GM12878 (cell line): ENCODE measurements at regions not wholly inside any gene's neighbourhood (a gene's known extent, or its start where the extent isn't known, plus 50 kb on each side); places are given as distances from the start of the nearest gene placed in this dataset.

ENCODE experiments used
- ATAC-seq: fragments of 200-7000 bp; cut with Tn5 transposase; 3 replicates; pipeline ENCODE4 v1.9.1; 2020; ENCODE audit warnings: mild to moderate bottlenecking, moderate library complexity
- BruUV-seq: library from RNA; stranded (reverse); fragments of 400-500 nt; replicated peaks from 2 replicates; lab custom pipeline; 2021; lab: Mats Ljungman, UMichigan
- CTCF ChIA-PET: fragments of 300-600 bp; sonication (Branson Sonifier 250); formaldehyde crosslinking; extraction: SDS; loops from one replicate; lab custom pipeline; 2021; ENCODE audit warnings: inconsistent platforms; lab: Yijun Ruan, JAX
- POLR2A ChIA-PET: fragments of 350-600 bp; formaldehyde crosslinking; extraction: SDS; loops from one replicate; lab custom pipeline; 2021; ENCODE audit warnings: inconsistent platforms; lab: Charles Lee
- RAD21 ChIA-PET: fragments of 300-600 bp; sonication (Branson Sonifier 250); formaldehyde crosslinking; loops from one replicate; lab custom pipeline; 2023; ENCODE audit warnings: antibody characterized with exemption; ENCODE audit not compliant: unreplicated experiment; lab: Charles Lee
- SMC1A ChIA-PET: fragments of 300-600 bp; sonication (Branson Sonifier 250); formaldehyde crosslinking; loops from one replicate; lab custom pipeline; 2023; ENCODE audit not compliant: unreplicated experiment, uncharacterized antibody; lab: Charles Lee
- DNase-seq: peaks from one replicate; pipeline ENCODE4 v3.0.0-alpha.2; 2011; ENCODE audit warnings: low read depth, low spot score
- FAIRE-seq: peaks from 3 replicates; lab custom pipeline; 2011; peaks lifted over from hg19 to GRCh38; lab: Jason Lieb, UNC
- H2AFZ ChIP-seq: 2 replicates; pipeline ENCODE4 v1.6.0; 2011; ENCODE audit warnings: low read depth, low read length, control low read depth; ENCODE audit not compliant: control insufficient read depth
- H3K27ac ChIP-seq: 2 replicates; pipeline ENCODE4 v1.5.1; 2011; ENCODE audit warnings: control low read depth; ENCODE audit not compliant: control insufficient read depth, insufficient read depth
- H3K27me3 ChIP-seq, 2 experiments: replicated peaks in 1 of 2; 2 replicates each; pipeline versions ENCODE4 v1.6.0 to v1.6.1; 2011; ENCODE audit warnings: low read length in 1 of 2; ENCODE audit not compliant: control insufficient read depth in 2 of 2, insufficient read depth in 2 of 2
- H3K36me3 ChIP-seq, 2 experiments: 2 replicates each; pipeline ENCODE4 v1.5.1; 2011; ENCODE audit warnings: low read length in 1 of 2; ENCODE audit not compliant: control insufficient read depth in 2 of 2, insufficient read depth in 2 of 2
- H3K4me1 ChIP-seq: 2 replicates; pipeline ENCODE4 v1.6.1; 2011; ENCODE audit warnings: mild to moderate bottlenecking, low read length, moderate library complexity, mixed read lengths; ENCODE audit not compliant: control insufficient read depth, insufficient read depth
- H3K4me2 ChIP-seq: 2 replicates; pipeline ENCODE4 v1.6.0; 2011; ENCODE audit warnings: control low read depth; ENCODE audit not compliant: control insufficient read depth, insufficient read depth
- H3K4me3 ChIP-seq: fragments of 200-600 bp; sonication (generic); 2 replicates; pipeline ENCODE4 v1.5.1; 2016
- H3K79me2 ChIP-seq: 2 replicates; pipeline ENCODE4 v1.6.0; 2011; ENCODE audit warnings: low read length; ENCODE audit not compliant: control insufficient read depth, insufficient read depth
- H3K9ac ChIP-seq: 2 replicates; pipeline ENCODE4 v1.8.0; 2011; ENCODE audit warnings: low read length, control low read depth, mixed read lengths; ENCODE audit not compliant: control insufficient read depth, insufficient read depth
- H3K9me3 ChIP-seq: replicated peaks from 3 replicates; pipeline ENCODE4 v1.5.1; 2011; ENCODE audit warnings: mild to moderate bottlenecking, low read length; ENCODE audit not compliant: control insufficient read depth, insufficient read depth
- H4K20me1 ChIP-seq: 2 replicates; pipeline ENCODE4 v1.6.0; 2011; ENCODE audit not compliant: control insufficient read depth, insufficient read depth
- ASH2L ChIP-seq: fragments of 300-600, 200-600 bp; sonication (generic); IDR thresholded peaks from 2 replicates; pipeline ENCODE4 v1.6.1; 2017; ENCODE audit warnings: low read depth, mild to moderate bottlenecking, borderline replicate concordance
- ATF7 ChIP-seq: fragments of 450-650 bp; IDR thresholded peaks from 2 replicates; pipeline ENCODE4 v1.6.1; 2016; ENCODE audit warnings: low read depth, mild to moderate bottlenecking
- GATAD2B ChIP-seq: fragments of 450-650 bp; conservative IDR thresholded peaks from 2 replicates; pipeline ENCODE4 v1.6.1; 2017; ENCODE audit warnings: low read depth, mild to moderate bottlenecking, moderate library complexity
- IKZF2 ChIP-seq, 2 experiments: fragments of 450-650 bp; IDR thresholded peaks; 2 replicates each; pipeline ENCODE4 v1.6.1; 2017; ENCODE audit warnings: mild to moderate bottlenecking in 2 of 2, moderate library complexity in 2 of 2
- MYB ChIP-seq: fragments of 150-350 bp; IDR thresholded peaks from 2 replicates; pipeline ENCODE4 v1.6.1; 2014; ENCODE audit warnings: mild to moderate bottlenecking, low read depth, low read length, borderline replicate concordance
- PAX8 ChIP-seq: fragments of 450-650 bp; IDR thresholded peaks from 2 replicates; pipeline ENCODE4 v1.6.1; 2017; ENCODE audit warnings: mild to moderate bottlenecking, moderate library complexity
- PML ChIP-seq: IDR thresholded peaks from 2 replicates; pipeline ENCODE4 v1.6.1; 2012; ENCODE audit warnings: low read length, inconsistent platforms
- RAD51 ChIP-seq: fragments of 450-650 bp; IDR thresholded peaks from 2 replicates; pipeline ENCODE4 v1.6.1; 2016; ENCODE audit warnings: moderate library complexity, mild to moderate bottlenecking, inconsistent platforms
- TARDBP ChIP-seq: IDR thresholded peaks from 2 replicates; pipeline ENCODE4 v1.6.1; 2016; ENCODE audit warnings: borderline replicate concordance
- ZNF274 ChIP-seq: IDR thresholded peaks from one replicate; pipeline ENCODE4 v1.8.0; 2011; ENCODE audit not compliant: insufficient read length, insufficient read depth
- ZNF622 ChIP-seq: fragments of 450-650 bp; IDR thresholded peaks from 2 replicates; pipeline ENCODE4 v1.6.1; 2017; ENCODE audit warnings: mild to moderate bottlenecking, inconsistent platforms
- WGBS: methylation state at CpG from one replicate; pipeline ENCODE4 v1.1.6; 2016; ENCODE audit warnings: low lambda C conversion rate; ENCODE audit not compliant: insufficient replicate concordance, insufficient coverage; ENCODE audit errors: missing lambda C conversion rate; 5-methylcytosine and 5-hydroxymethylcytosine counted together
- in situ Hi-C: fragments of 300-500 bp; cut with MboI; formaldehyde crosslinking; loops from 9 replicates; pipeline ENCODE4 v1.14.3; 2018; ENCODE audit warnings: mixed read lengths
- intact Hi-C: fragments of 100-400 bp; cut with micrococcal nuclease; formaldehyde crosslinking; loops from one replicate; pipeline ENCODE4 v1.14.2; 2022; ENCODE audit not compliant: unreplicated experiment
- TF ChIP-seq, protein P1 (sequence below), 3 experiments: IDR thresholded peaks in 2 of 3; conservative IDR thresholded peaks in 1 of 3; 2 replicates each; pipeline ENCODE4 v1.5.1; 2011; ENCODE audit warnings: low read depth in 3 of 3, low read length in 3 of 3, mild to moderate bottlenecking in 3 of 3, control low read depth in 2 of 3, moderate library complexity in 2 of 3, inconsistent platforms in 1 of 3, mixed read lengths in 1 of 3; ENCODE audit not compliant: control insufficient read depth in 2 of 3, insufficient read depth in 1 of 3; ENCODE audit errors: extremely low read depth in 1 of 3
- TF ChIP-seq, protein P2 (sequence below): IDR thresholded peaks from 2 replicates; pipeline ENCODE4 v1.6.1; 2012; ENCODE audit warnings: low read depth, low read length, improper control_type of control experiment
- TF ChIP-seq, protein P3 (sequence below): fragments of 450-650 bp; IDR thresholded peaks from 2 replicates; pipeline ENCODE4 v1.6.1; 2016; ENCODE audit warnings: mild to moderate bottlenecking

DNA sequence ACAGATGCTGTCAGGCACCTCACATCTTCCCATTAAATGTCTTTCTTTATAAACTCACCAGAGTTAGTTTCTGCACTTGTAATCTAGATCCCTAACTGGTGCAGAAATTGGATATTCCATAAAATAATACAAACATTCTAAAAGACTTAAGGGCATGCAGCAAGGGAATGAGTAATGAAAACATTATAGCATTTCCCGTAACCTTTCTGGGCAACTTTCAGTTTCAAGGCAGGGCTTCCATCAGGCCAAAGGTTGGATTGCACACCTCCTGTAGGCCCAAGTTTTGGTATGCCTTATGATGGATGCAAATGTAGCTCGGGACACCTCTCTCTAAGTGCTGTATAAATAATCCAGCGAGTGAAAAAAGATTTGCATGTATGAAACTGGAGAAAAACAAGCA, 129.9 kb upstream of the LYZL2 start:
- in situ Hi-C loops = no loop called here
- no peak for FAIRE-seq

DNA sequence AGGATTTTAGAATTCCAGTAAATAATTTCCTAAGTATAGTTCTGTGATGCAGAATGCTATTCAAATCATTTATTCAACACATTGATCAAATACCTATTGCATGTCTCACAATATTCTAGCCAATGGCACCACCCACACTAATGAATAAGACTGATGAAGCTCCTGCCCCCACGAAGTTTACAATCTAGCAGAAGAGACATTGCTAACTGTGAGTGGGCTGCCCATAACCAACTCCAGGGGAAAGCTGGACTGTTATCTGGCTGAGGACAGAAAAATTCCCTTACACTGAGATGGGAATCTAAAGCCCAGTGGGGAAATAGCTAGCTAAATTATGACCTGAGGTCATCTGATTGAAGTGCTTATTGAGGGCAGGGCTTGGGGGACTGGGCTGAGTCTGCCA, 128.8 kb upstream of the LYZL2 start:
- H3K79me2 ChIP-seq = no peaks in the 10 kb centered on the region
- in situ Hi-C loops = no loop called here
- WGBS = 31% methylated on average over 1 of the region's 1 CpG
- ChIA-PET POLR2A (no interaction called here), SMC1A (interaction anchor here (0.8 to 1.5 kb wide), 2 partner anchors 10 to 313 kb away, joined by 3 to 4 read pairs; no protein-coding TSS in a partner anchor), CTCF (interaction anchor here (0.6 to 1.0 kb wide), 2 partner anchors 41 to 87 kb away, joined by 3 to 5 read pairs; no protein-coding TSS in a partner anchor), RAD21 (no interaction called here)
- H3K4me3 ChIP-seq = no peak overlapping the region
- BruUV-seq = no TSS peak
- H3K27ac ChIP-seq = no peak overlapping the region
- no peak for TF ChIP-seq ZNF274
- no peak for TF ChIP-seq TARDBP
- TF ChIP-seq, protein P1, sequence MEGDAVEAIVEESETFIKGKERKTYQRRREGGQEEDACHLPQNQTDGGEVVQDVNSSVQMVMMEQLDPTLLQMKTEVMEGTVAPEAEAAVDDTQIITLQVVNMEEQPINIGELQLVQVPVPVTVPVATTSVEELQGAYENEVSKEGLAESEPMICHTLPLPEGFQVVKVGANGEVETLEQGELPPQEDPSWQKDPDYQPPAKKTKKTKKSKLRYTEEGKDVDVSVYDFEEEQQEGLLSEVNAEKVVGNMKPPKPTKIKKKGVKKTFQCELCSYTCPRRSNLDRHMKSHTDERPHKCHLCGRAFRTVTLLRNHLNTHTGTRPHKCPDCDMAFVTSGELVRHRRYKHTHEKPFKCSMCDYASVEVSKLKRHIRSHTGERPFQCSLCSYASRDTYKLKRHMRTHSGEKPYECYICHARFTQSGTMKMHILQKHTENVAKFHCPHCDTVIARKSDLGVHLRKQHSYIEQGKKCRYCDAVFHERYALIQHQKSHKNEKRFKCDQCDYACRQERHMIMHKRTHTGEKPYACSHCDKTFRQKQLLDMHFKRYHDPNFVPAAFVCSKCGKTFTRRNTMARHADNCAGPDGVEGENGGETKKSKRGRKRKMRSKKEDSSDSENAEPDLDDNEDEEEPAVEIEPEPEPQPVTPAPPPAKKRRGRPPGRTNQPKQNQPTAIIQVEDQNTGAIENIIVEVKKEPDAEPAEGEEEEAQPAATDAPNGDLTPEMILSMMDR (IDR thresholded peaks at IDR 0.05 in 2 of 3, conservative IDR thresholded peaks at IDR 0.05 in 1 of 3; ENCODE audit: control insufficient read depth in 2 of 3, extremely low read depth in 1 of 3, insufficient read depth in 1 of 3, low read depth in 3 of 3, low read length in 3 of 3) = no peak
- TF ChIP-seq GATAD2B = no peak
- TF ChIP-seq MYB = no peak
- TF ChIP-seq, protein P2, sequence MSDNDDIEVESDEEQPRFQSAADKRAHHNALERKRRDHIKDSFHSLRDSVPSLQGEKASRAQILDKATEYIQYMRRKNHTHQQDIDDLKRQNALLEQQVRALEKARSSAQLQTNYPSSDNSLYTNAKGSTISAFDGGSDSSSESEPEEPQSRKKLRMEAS = no peak
- no peaks in the 10 kb centered on the region for H4K20me1 ChIP-seq
- H3K27me3 ChIP-seq = no peaks in the 10 kb centered on the region
- ATAC-seq (no peak), DNase-seq (no peak), FAIRE-seq (no peak)
- peaks cover 5% of the 10 kb centered on the region; the same call in 2 of the 3 replicates for H3K9me3 ChIP-seq
- no peaks in the 10 kb centered on the region for H3K36me3 ChIP-seq
- H2AFZ ChIP-seq = peak overlapping the region; percentile 23; the same call in 1 of the 2 replicates
- no peak overlapping the region for H3K4me2 ChIP-seq
- H3K4me1 ChIP-seq = peaks cover 20% of the 10 kb centered on the region
- H3K9ac ChIP-seq = no peak overlapping the region
- intact Hi-C loops = no loop called here

More for the DNA sequence above, 129.9 kb upstream of the LYZL2 start:
- Histone ChIP-seq H3K36me3 (no peaks in the 10 kb centered on the region), H3K9ac (no peak overlapping the region), H3K4me1 (peaks cover 16% of the 10 kb centered on the region), H3K27ac (no peak overlapping the region), H2AFZ (peak overlapping the region; percentile 29), H3K9me3 (peaks cover 5% of the 10 kb centered on the region; the same call in 2 of the 3 replicates), H3K4me3 (no peak overlapping the region), H3K27me3 (no peaks in the 10 kb centered on the region), H3K4me2 (0 out of 2 replicates have a peak overlapping the region, but pooled peaks have one; percentile 33), H3K79me2 (no peaks in the 10 kb centered on the region), H4K20me1 (no peaks in the 10 kb centered on the region)
- 40% methylated on average over 3 of the region's 3 CpGs for WGBS
- POLR2A ChIA-PET = interaction anchor here (0.5 kb wide), 1 partner anchor 25 kb away, joined by 5 read pairs; no protein-coding TSS in a partner anchor
- SMC1A ChIA-PET = interaction anchor here (1.5 kb wide), 1 partner anchor 11 kb away, joined by 4 read pairs; no protein-coding TSS in a partner anchor
- peak; percentile 18; the same call in 1 of the 3 replicates for ATAC-seq
- RAD21 ChIA-PET = no interaction called here
- CTCF ChIA-PET = interaction anchor here (1.1 kb wide), 1 partner anchor 25 kb away, joined by 3 read pairs; no protein-coding TSS in a partner anchor
- BruUV-seq = no TSS peak
- DNase-seq = no peak
- TF ChIP-seq IKZF2 (IDR thresholded peaks at IDR 0.05) (no peak), PAX8 (no peak), ZNF622 (no peak), ATF7 (no peak), ASH2L (no peak), PML (no peak), RAD51 (no peak)
- TF ChIP-seq, protein P3, sequence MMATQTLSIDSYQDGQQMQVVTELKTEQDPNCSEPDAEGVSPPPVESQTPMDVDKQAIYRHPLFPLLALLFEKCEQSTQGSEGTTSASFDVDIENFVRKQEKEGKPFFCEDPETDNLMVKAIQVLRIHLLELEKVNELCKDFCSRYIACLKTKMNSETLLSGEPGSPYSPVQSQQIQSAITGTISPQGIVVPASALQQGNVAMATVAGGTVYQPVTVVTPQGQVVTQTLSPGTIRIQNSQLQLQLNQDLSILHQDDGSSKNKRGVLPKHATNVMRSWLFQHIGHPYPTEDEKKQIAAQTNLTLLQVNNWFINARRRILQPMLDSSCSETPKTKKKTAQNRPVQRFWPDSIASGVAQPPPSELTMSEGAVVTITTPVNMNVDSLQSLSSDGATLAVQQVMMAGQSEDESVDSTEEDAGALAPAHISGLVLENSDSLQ = no peak
- intact Hi-C loops = no loop called here
